Heart left ventricle (tissue), 16 donors: ENCODE measurements at regions not wholly inside any gene's neighbourhood (a gene's known extent, or its start where the extent isn't known, plus 50 kb on each side); places are given as distances from the start of the nearest gene placed in this dataset.

Experiments
- ATAC-seq, 4 donors: fragments of 200-7000 bp; cut with Tn5 transposase; one replicate each; pipeline ENCODE4 v1.9.1; 2020 to 2022; ENCODE audit warnings: moderate library complexity in 4 of 4, mild to moderate bottlenecking in 3 of 4, moderate number of reproducible peaks in 1 of 4
- DNase-seq, 5 donors: peaks; one replicate each; pipeline ENCODE4 v3.0.0-alpha.2; 2020
- H3K27ac ChIP-seq, 12 donors: fragments of 200-600 bp; sonication (generic) in 4 of 12; one replicate each; pipeline versions ENCODE4 v1.5.0 to v1.8.0; 2016 to 2022; ENCODE audit warnings: mild to moderate bottlenecking in 2 of 12
- H3K27me3 ChIP-seq, 9 donors: fragments of 200-600 bp; sonication (generic) in 2 of 9; one replicate each; pipeline versions ENCODE4 v1.5.1 to v1.8.0; 2016 to 2022; ENCODE audit warnings: mild to moderate bottlenecking in 3 of 9
- H3K36me3 ChIP-seq, 9 donors: fragments of 200-600 bp; sonication (generic) in 2 of 9; one replicate each; pipeline versions ENCODE4 v1.5.0 to v1.8.0; 2018 to 2022; ENCODE audit warnings: mild to moderate bottlenecking in 2 of 9
- H3K4me1 ChIP-seq, 12 donors: fragments of 200-600 bp; sonication (generic) in 4 of 12; one replicate each; pipeline versions ENCODE4 v1.5.0 to v1.8.0; 2016 to 2022; ENCODE audit warnings: mild to moderate bottlenecking in 3 of 12
- H3K4me3 ChIP-seq, 12 donors: fragments of 200-600 bp; sonication (generic) in 4 of 12; one replicate each; pipeline versions ENCODE4 v1.5.0 to v1.8.0; 2017 to 2022; ENCODE audit warnings: mild to moderate bottlenecking in 9 of 12, moderate library complexity in 4 of 12
- H3K9me3 ChIP-seq, 12 donors: fragments of 200-600 bp; sonication (generic) in 4 of 12; one replicate each; pipeline versions ENCODE4 v1.5.0 to v1.8.0; 2016 to 2022; ENCODE audit warnings: mild to moderate bottlenecking in 1 of 12
- POLR2A ChIP-seq, 2 donors: fragments of 450-650 bp; IDR thresholded peaks; one replicate each; pipeline ENCODE4 v1.6.1; 2017; ENCODE audit warnings: antibody characterized with exemption in 2 of 2, mild to moderate bottlenecking in 2 of 2, moderate library complexity in 2 of 2
- WGBS, 4 donors: extraction: QIAGEN DNeasy Blood & Tissue Kit in 2 of 4; methylation state at CpG; one replicate each; pipeline versions ENCODE4 v1.1.5 to v1.1.7; 2013 to 2018; 5-methylcytosine and 5-hydroxymethylcytosine counted together
- intact Hi-C, 10 donors: fragments of 100-400 bp; cut with DNase I; formaldehyde crosslinking; loops; one replicate each; pipeline versions ENCODE4 v1.11.1 to v1.14.2; 2022
- TF ChIP-seq, protein P1 (sequence below), 12 donors: fragments of 200-600 bp; sonication (generic) in 4 of 12; IDR thresholded peaks; one replicate each; pipeline versions ENCODE4 v1.5.0 to v1.8.0; 2018 to 2022; ENCODE audit warnings: antibody characterized with exemption in 12 of 12, mild to moderate bottlenecking in 5 of 12
- donor health status: ischemic (EF 13 %, LVEDD 7.1; RV severe dilation, severe dysfunction).
- donor health status: healthy with polysubstance abuse.
- donor health status: DM: no; HTN: yes; CAD: no.
- donor health status: DM: no; HTN: no; CAD: no.
- donor health status: ischemic (EF 25% LVEDD 6.9; RV normal size, moderate dysfunction).
- donor health status: ischemic (EF 25% LVEDD 5.7; RV mildly dilated, moderate dysfunction).
- donor health status: healthy.
- donor health status: DM: yes; HTN: yes; CAD: no.
- donor health status: ischemic (EF 35%, LVEDD 5.7; RV mildly dilated, moderate dysfunction).
- donor health status: nonischemic (EF 11% LVEDD 7.7; RV severe dilation, severe dysfunction).
- donor health status: DM: yes; HTN: yes; CAD: no.
- donor health status: PGD.
- donor health status: ischemic (EF 29% LVEDD 5.4; RV normal size, mild dysfunction).
- donor health status: nonischemic (EF 23%, LVEDD 6.1; RV moderate dilation, normal function).

DNA sequence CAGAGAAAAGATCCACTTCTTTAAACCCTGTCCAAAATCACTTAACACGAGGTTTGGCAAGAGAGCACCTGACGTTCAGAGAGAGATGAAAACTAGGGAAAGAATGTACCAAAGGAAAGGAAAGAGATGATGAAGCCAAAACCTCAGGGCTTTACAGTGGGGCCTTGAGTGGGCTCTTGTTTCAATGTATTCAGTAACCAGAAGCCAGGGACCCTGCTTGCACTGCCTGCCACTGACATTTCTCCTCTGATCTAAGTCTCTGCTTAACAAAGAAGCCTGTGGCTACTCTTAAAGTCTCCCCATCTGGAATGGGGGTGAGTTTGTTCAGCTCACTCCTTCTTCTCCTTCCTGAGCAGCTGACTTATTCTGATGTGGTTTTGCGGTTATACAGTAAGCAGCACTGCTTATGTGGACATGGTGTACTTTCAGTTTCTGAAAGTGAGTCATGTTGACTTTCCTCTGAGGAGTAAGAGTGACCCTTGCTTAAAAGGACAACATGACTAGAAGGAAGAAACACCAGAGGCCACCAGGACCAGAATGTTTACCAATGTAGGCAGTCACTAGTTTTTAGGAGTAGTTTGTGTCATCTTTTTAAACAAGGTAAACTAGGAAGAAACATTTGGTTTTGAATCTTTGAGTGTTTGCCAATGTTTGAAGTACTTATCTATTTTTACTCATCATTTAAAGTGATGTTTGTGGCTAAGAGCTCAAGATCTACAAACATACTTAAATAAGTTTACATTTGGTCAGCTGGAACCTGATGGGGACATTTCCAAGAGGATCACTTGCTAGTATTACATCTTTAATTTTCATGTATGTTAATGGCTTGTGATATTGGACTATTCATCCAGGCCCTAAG, 87.4 kb downstream of the FASLG start:
- peak; percentile 84 to 93 (median 89) for ATAC-seq
- WGBS, 4 donors, result 51 to 63% (median 55%) methylated on average over 3 of the region's 3 CpGs

DNA sequence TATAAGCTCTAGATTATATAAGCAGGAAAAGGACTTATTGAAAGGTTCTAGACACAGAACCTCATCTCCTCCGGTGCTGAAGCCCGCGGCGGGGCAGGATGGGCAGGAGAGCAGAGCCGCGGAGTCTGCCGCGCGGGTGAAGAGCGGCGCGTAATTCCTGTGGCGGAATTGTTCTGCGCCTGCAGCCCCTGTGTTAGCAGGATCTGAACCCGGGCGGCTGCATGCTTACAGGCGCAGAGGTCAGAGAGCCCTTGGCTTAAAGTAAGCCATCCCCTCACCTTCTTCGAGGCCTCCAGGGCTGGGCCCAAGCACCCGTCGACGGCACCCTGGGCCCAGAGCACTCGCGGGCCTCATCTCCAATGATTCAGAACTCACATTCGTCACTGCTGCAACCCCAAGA, 89.3 kb downstream of the FASLG start:
- H3K4me3 ChIP-seq, result no peak overlapping the region
- 87 to 97% (median 95%) methylated on average over 24 of the region's 24 CpGs for WGBS, 4 donors
- no peak overlapping the region for H3K27ac ChIP-seq
- no peaks in the 10 kb centered on the region for H3K27me3 ChIP-seq
- intact Hi-C loops, result loop anchor here (5.0 to 10.0 kb wide), 7 partner anchors 74 to 1077 kb away; partner anchors contain the start of genes CENPL (in 4 of the 10) and DARS2 (in 4 of the 10)
- no peaks in the 10 kb centered on the region for H3K9me3 ChIP-seq
- peaks cover 0 to 26% (median 3%) of the 10 kb centered on the region in 12 donors for H3K4me1 ChIP-seq
- DNase-seq, result no peak
- no peaks in the 10 kb centered on the region for H3K36me3 ChIP-seq
- ATAC-seq, result no peak
- TF ChIP-seq POLR2A (IDR thresholded peaks at IDR 0.05), result no peak
- TF ChIP-seq, protein P1, sequence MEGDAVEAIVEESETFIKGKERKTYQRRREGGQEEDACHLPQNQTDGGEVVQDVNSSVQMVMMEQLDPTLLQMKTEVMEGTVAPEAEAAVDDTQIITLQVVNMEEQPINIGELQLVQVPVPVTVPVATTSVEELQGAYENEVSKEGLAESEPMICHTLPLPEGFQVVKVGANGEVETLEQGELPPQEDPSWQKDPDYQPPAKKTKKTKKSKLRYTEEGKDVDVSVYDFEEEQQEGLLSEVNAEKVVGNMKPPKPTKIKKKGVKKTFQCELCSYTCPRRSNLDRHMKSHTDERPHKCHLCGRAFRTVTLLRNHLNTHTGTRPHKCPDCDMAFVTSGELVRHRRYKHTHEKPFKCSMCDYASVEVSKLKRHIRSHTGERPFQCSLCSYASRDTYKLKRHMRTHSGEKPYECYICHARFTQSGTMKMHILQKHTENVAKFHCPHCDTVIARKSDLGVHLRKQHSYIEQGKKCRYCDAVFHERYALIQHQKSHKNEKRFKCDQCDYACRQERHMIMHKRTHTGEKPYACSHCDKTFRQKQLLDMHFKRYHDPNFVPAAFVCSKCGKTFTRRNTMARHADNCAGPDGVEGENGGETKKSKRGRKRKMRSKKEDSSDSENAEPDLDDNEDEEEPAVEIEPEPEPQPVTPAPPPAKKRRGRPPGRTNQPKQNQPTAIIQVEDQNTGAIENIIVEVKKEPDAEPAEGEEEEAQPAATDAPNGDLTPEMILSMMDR (IDR thresholded peaks at IDR 0.05), result no peak

More for the DNA sequence above, 87.4 kb downstream of the FASLG start:
- Histone ChIP-seq H3K27me3 (peaks cover 0 to 7% (median 0%) of the 10 kb centered on the region in 9 donors), H3K9me3 (no peaks in the 10 kb centered on the region), H3K27ac (peak overlapping the region in 5 of 12 donors; percentile 10 to 63 (median 39)), H3K4me1 (peaks cover 0 to 26% (median 3%) of the 10 kb centered on the region in 12 donors), H3K36me3 (no peaks in the 10 kb centered on the region), H3K4me3 (no peak overlapping the region)
- no peak for DNase-seq
- intact Hi-C loops, result loop anchor here (5.0 to 10.0 kb wide), 7 partner anchors 76 to 1078 kb away; partner anchors contain the start of genes CENPL (in 4 of the 10) and DARS2 (in 4 of the 10)
- TF ChIP-seq, protein P1 (IDR thresholded peaks at IDR 0.05), result no peak
- no peak for TF ChIP-seq POLR2A (IDR thresholded peaks at IDR 0.05)

DNA sequence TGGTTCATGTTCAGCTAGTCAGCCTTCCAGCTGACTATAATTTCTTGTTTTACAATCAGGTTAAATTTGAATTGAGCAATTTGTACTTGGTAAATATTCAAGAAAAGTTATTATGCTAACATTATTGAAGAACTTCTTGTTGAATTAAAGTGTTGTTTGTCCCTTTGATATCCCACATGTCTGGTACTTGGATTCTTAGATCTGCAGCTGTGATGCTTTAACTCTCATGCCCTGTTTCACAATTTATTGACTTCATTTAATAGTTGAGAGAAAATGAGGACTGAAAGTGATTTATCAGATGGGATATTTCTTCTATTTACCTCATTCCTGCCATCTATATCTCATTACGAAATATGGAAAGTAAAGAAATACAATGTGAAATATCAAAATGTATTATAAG, 92.8 kb downstream of the FASLG start:
- WGBS, 4 donors, result 91 to 96% (median 93%) methylated on average over 1 of the region's 1 CpG
- H3K27me3 ChIP-seq, result peaks cover 0 to 7% (median 0%) of the 10 kb centered on the region in 9 donors
- no peak overlapping the region for H3K4me3 ChIP-seq
- H3K27ac ChIP-seq, result no peak overlapping the region
- ATAC-seq, result no peak
- no peak for TF ChIP-seq POLR2A (IDR thresholded peaks at IDR 0.05)
- TF ChIP-seq, protein P1 (IDR thresholded peaks at IDR 0.05), result no peak
- intact Hi-C loops, result no loop called here
- H3K4me1 ChIP-seq, result peaks cover 0 to 17% (median 0%) of the 10 kb centered on the region in 12 donors
- DNase-seq, result no peak
- no peaks in the 10 kb centered on the region for H3K9me3 ChIP-seq
- H3K36me3 ChIP-seq, result no peaks in the 10 kb centered on the region

DNA sequence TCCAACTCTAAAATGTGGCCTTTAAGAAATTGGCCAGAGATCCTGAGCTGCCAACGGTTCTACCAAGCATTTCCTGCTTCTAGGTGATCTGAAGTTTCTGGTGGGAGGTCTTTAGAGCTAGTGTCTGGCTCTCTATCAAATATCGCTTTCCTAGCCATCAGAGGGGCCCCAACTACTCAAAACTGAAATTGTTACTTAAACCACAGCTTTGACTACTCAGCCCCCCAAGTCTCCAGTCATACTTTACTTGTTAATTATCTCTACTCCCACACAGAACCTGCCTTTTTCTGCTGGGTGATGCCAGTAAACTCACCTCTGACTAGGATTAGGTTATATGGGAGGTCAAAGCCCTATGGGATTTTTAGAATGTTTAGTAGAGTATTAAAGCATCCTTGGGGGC, 95.1 kb downstream of the FASLG start:
- H3K27me3 ChIP-seq, result peaks cover 0 to 7% (median 0%) of the 10 kb centered on the region in 9 donors
- H3K36me3 ChIP-seq, result no peaks in the 10 kb centered on the region
- no peak for TF ChIP-seq POLR2A (IDR thresholded peaks at IDR 0.05)
- TF ChIP-seq, protein P1 (IDR thresholded peaks at IDR 0.05), result no peak
- peaks cover 0 to 11% (median 0%) of the 10 kb centered on the region in 12 donors for H3K4me1 ChIP-seq
- ATAC-seq, result no peak
- H3K4me3 ChIP-seq, result no peak overlapping the region
- intact Hi-C loops, result no loop called here
- 54 to 59% (median 56%) methylated on average over 2 of the region's 2 CpGs for WGBS, 4 donors
- no peaks in the 10 kb centered on the region for H3K9me3 ChIP-seq
- H3K27ac ChIP-seq, result no peak overlapping the region
- DNase-seq, result no peak
